BLaER1 treated with 17β-estradiol and CSF1 and Interleukin-3, amounts not matched to agents 10 nM and 100 nM (cell line): ENCODE measurements at regions not wholly inside any gene's neighbourhood (a gene's known extent, or its start where the extent isn't known, plus 50 kb on each side); places are given as distances from the start of the nearest gene placed in this dataset.

ENCODE experiments used
- H3K27ac ChIP-seq, 11 experiments: shearing (Covaris generic); formaldehyde crosslinking; 2 replicates each; pipeline ENCODE4 v1.8.1; 2022
- H3K27me3 ChIP-seq, 11 experiments: shearing (Covaris generic); formaldehyde crosslinking; 2 replicates each; pipeline ENCODE4 v1.8.1; 2022
- H3K36me3 ChIP-seq, 11 experiments: shearing (Covaris generic); formaldehyde crosslinking; 2 replicates each; pipeline ENCODE4 v1.8.1; 2022
- H3K4me1 ChIP-seq, 10 experiments: shearing (Covaris generic); formaldehyde crosslinking; 2 replicates each; pipeline ENCODE4 v1.8.1; 2022
- H3K4me2 ChIP-seq, 11 experiments: shearing (Covaris generic); formaldehyde crosslinking; 2 replicates each; pipeline ENCODE4 v1.8.1; 2022
- H3K4me3 ChIP-seq, 10 experiments: shearing (Covaris generic); formaldehyde crosslinking; 2 replicates each; pipeline ENCODE4 v1.8.1; 2022
- H3K9ac ChIP-seq, 11 experiments: shearing (Covaris generic); formaldehyde crosslinking; 2 replicates each; pipeline ENCODE4 v1.8.1; 2022
- H3K9me3 ChIP-seq, 11 experiments: shearing (Covaris generic); formaldehyde crosslinking; replicated peaks in 1 of 11; 2 replicates each; pipeline ENCODE4 v1.8.1; 2022
- H4K20me1 ChIP-seq, 11 experiments: shearing (Covaris generic); formaldehyde crosslinking; 2 replicates each; pipeline ENCODE4 v1.8.1; 2022
- Cebpa-rat ChIP-seq, 11 experiments: shearing (Covaris generic); IDR thresholded peaks; 2 replicates each; pipeline ENCODE4 v1.8.1; 2022

GRCh38 chr18:73812423-73812822, 335.2 kb downstream of the FBXO15 start:
- no peak overlapping the region for H3K9ac ChIP-seq
- H3K4me1 ChIP-seq, result no peaks in the 10 kb centered on the region
- H3K4me2 ChIP-seq, result no peak overlapping the region
- no peak overlapping the region for H3K4me3 ChIP-seq
- no peaks in the 10 kb centered on the region for H4K20me1 ChIP-seq
- no peaks in the 10 kb centered on the region for H3K27me3 ChIP-seq
- H3K9me3 ChIP-seq, result peaks cover 0 to 12% (median 8%) of the 10 kb centered on the region in 11 experiments; a peak in 17 of 22 replicates
- no peak for TF ChIP-seq Cebpa-rat (IDR thresholded peaks at IDR 0.05)
- no peaks in the 10 kb centered on the region for H3K36me3 ChIP-seq
- no peak overlapping the region for H3K27ac ChIP-seq

- Histone ChIP-seq H3K9ac (no peak overlapping the region), H3K27ac (no peak overlapping the region), H3K9me3 (peaks cover 0 to 11% (median 0%) of the 10 kb centered on the region in 11 experiments; a peak in 5 of 22 replicates), H3K36me3 (no peaks in the 10 kb centered on the region), H3K4me3 (no peak overlapping the region), H4K20me1 (no peaks in the 10 kb centered on the region), H3K4me1 (no peaks in the 10 kb centered on the region), H3K4me2 (no peak overlapping the region), H3K27me3 (no peaks in the 10 kb centered on the region)
- no peak for TF ChIP-seq Cebpa-rat (IDR thresholded peaks at IDR 0.05)
Observed at GRCh38 chr18:73807551-73808192, 340.0 kb downstream of the FBXO15 start.

GRCh38 chr18:73805991-73806390, 341.6 kb downstream of the FBXO15 start:
- no peaks in the 10 kb centered on the region for H3K36me3 ChIP-seq
- no peak overlapping the region for H3K9ac ChIP-seq
- no peak overlapping the region for H3K4me3 ChIP-seq
- H3K4me2 ChIP-seq, result no peak overlapping the region
- no peaks in the 10 kb centered on the region for H4K20me1 ChIP-seq
- TF ChIP-seq Cebpa-rat (IDR thresholded peaks at IDR 0.05), result no peak
- peaks cover 0 to 11% (median 0%) of the 10 kb centered on the region in 11 experiments; a peak in 5 of 22 replicates for H3K9me3 ChIP-seq
- H3K27me3 ChIP-seq, result no peaks in the 10 kb centered on the region
- H3K4me1 ChIP-seq, result no peaks in the 10 kb centered on the region
- no peak overlapping the region for H3K27ac ChIP-seq

GRCh38 chr18:73797419-73797818, 350.2 kb downstream of the FBXO15 start:
- H3K4me1 ChIP-seq, result peaks cover 0 to 4% (median 0%) of the 10 kb centered on the region in 10 experiments; a peak in 1 of 20 replicates
- no peaks in the 10 kb centered on the region for H3K36me3 ChIP-seq
- H4K20me1 ChIP-seq, result no peaks in the 10 kb centered on the region
- peak overlapping the region in 2 of 11 experiments; percentile 13 to 30; a peak in 3 of 22 replicates for H3K4me2 ChIP-seq
- peaks cover 0 to 5% (median 0%) of the 10 kb centered on the region in 11 experiments; a peak in 3 of 22 replicates for H3K9me3 ChIP-seq
- no peak overlapping the region for H3K27ac ChIP-seq
- H3K4me3 ChIP-seq, result no peak overlapping the region
- no peak overlapping the region for H3K9ac ChIP-seq
- no peaks in the 10 kb centered on the region for H3K27me3 ChIP-seq
- TF ChIP-seq Cebpa-rat (IDR thresholded peaks at IDR 0.05), result peak in 8 of 11 experiments; percentile 34 to 88 (median 64); a peak in 11 of 22 replicates

- H3K9me3 ChIP-seq, result peaks cover 0 to 10% (median 0%) of the 10 kb centered on the region in 11 experiments; a peak in 6 of 22 replicates
- H3K27me3 ChIP-seq, result no peaks in the 10 kb centered on the region
- H4K20me1 ChIP-seq, result no peaks in the 10 kb centered on the region
- H3K9ac ChIP-seq, result no peak overlapping the region
- H3K36me3 ChIP-seq, result no peaks in the 10 kb centered on the region
- H3K4me3 ChIP-seq, result no peak overlapping the region
- H3K4me1 ChIP-seq, result peaks cover 0 to 4% (median 0%) of the 10 kb centered on the region in 10 experiments; a peak in 1 of 20 replicates
- TF ChIP-seq Cebpa-rat (IDR thresholded peaks at IDR 0.05), result no peak
- 0 out of 22 replicates have a peak overlapping the region, but pooled peaks of 1 of the 11 experiments have one; percentile 10 for H3K4me2 ChIP-seq
- no peak overlapping the region for H3K27ac ChIP-seq
Observed at GRCh38 chr18:73793386-73793785, 354.2 kb downstream of the FBXO15 start.

GRCh38 chr18:73791081-73791480, 356.6 kb downstream of the FBXO15 start:
- Histone ChIP-seq H3K4me2 (no peak overlapping the region), H3K4me1 (no peaks in the 10 kb centered on the region), H3K27me3 (no peaks in the 10 kb centered on the region), H3K9ac (no peak overlapping the region), H3K9me3 (peaks cover 5 to 28% (median 13%) of the 10 kb centered on the region in 11 experiments; a peak in 19 of 22 replicates), H3K27ac (no peak overlapping the region), H4K20me1 (no peaks in the 10 kb centered on the region), H3K36me3 (no peaks in the 10 kb centered on the region), H3K4me3 (no peak overlapping the region)
- TF ChIP-seq Cebpa-rat (IDR thresholded peaks at IDR 0.05), result no peak

- Histone ChIP-seq H3K27me3 (no peaks in the 10 kb centered on the region), H3K9me3 (peaks cover 10 to 32% (median 18%) of the 10 kb centered on the region in 11 experiments; a peak in 20 of 22 replicates), H3K9ac (no peak overlapping the region), H4K20me1 (no peaks in the 10 kb centered on the region), H3K4me2 (no peak overlapping the region), H3K27ac (no peak overlapping the region), H3K4me1 (no peaks in the 10 kb centered on the region), H3K4me3 (no peak overlapping the region), H3K36me3 (no peaks in the 10 kb centered on the region)
- no peak for TF ChIP-seq Cebpa-rat (IDR thresholded peaks at IDR 0.05)
Observed at GRCh38 chr18:73790587-73790986, 357.0 kb downstream of the FBXO15 start.

- Histone ChIP-seq H3K27me3 (no peaks in the 10 kb centered on the region), H3K4me3 (no peak overlapping the region)
Observed at GRCh38 chr18:73787316-73787715, 360.3 kb downstream of the FBXO15 start.

GRCh38 chr18:73785300-73785699, 362.3 kb downstream of the FBXO15 start:
- Histone ChIP-seq H3K27me3 (no peaks in the 10 kb centered on the region), H4K20me1 (no peaks in the 10 kb centered on the region), H3K4me2 (peak overlapping the region in 7 of 11 experiments; percentile 2 to 41 (median 20); a peak in 8 of 22 replicates), H3K4me1 (peaks cover 0 to 11% (median 8%) of the 10 kb centered on the region in 10 experiments; a peak in 11 of 20 replicates), H3K9ac (peak overlapping the region in 2 of 11 experiments; percentile 33 to 60; a peak in 1 of 22 replicates), H3K27ac (peak overlapping the region in 8 of 11 experiments; percentile 21 to 87 (median 76); a peak in 14 of 22 replicates), H3K36me3 (no peaks in the 10 kb centered on the region), H3K4me3 (no peak overlapping the region), H3K9me3 (peaks cover 24 to 57% (median 44%) of the 10 kb centered on the region in 11 experiments)
- TF ChIP-seq Cebpa-rat (IDR thresholded peaks at IDR 0.05), result no peak

More at GRCh38 chr18:73787316-73787715, 360.3 kb downstream of the FBXO15 start:
- Histone ChIP-seq H3K4me1 (peaks cover 0 to 11% (median 8%) of the 10 kb centered on the region in 10 experiments; a peak in 11 of 20 replicates), H3K36me3 (no peaks in the 10 kb centered on the region), H4K20me1 (no peaks in the 10 kb centered on the region), H3K9ac (no peak overlapping the region), H3K9me3 (peaks cover 24 to 55% (median 42%) of the 10 kb centered on the region in 11 experiments), H3K4me2 (no peak overlapping the region), H3K27ac (no peak overlapping the region; a peak in 1 of 22 replicates)
- no peak for TF ChIP-seq Cebpa-rat (IDR thresholded peaks at IDR 0.05)
